Panc1 (cell line): ENCODE measurements at regions not wholly inside any gene's neighbourhood (a gene's known extent, or its start where the extent isn't known, plus 50 kb on each side); places are given as distances from the start of the nearest gene placed in this dataset.
"Not testable (repeated sequence)": the region's sequence is repeated elsewhere in the genome, so short reads cannot be mapped to it uniquely, and the experiment has no call there.

Experiments
- ATAC-seq: fragments of 200-7000 bp; cut with Tn5 transposase; 2 replicates; pipeline ENCODE4 v1.9.1; 2020; ENCODE audit warnings: mild to moderate bottlenecking, moderate library complexity
- BruUV-seq: library from RNA; stranded (reverse); fragments of 400-500 nt; replicated peaks from 2 replicates; lab custom pipeline; 2021; lab: Mats Ljungman, UMichigan
- CTCF ChIA-PET: fragments of 300-600 bp; sonication (Branson Sonifier 250); formaldehyde crosslinking; loops from one replicate; lab custom pipeline; 2022; ENCODE audit warnings: antibody characterized with exemption; lab: Charles Lee
- POLR2A ChIA-PET: fragments of 300-600 bp; sonication (Branson Sonifier 250); formaldehyde crosslinking; loops from one replicate; lab custom pipeline; 2022; ENCODE audit warnings: antibody characterized with exemption; lab: Charles Lee
- DNase-seq: peaks from one replicate; pipeline ENCODE4 v3.0.0-alpha.2; 2010; ENCODE audit warnings: low read depth, low spot score
- H3K27ac ChIP-seq: 2 replicates; pipeline ENCODE4 v1.5.1; 2011; ENCODE audit warnings: mild to moderate bottlenecking, low read length, inconsistent platforms
- H3K27me3 ChIP-seq: fragments of 200-500 bp; sonication (Bioruptor generic); 2 replicates; pipeline ENCODE4 v1.6.0; 2014; ENCODE audit warnings: low read length, inconsistent platforms; ENCODE audit not compliant: control insufficient read depth, insufficient read depth
- H3K36me3 ChIP-seq: fragments of 200-500 bp; sonication (Bioruptor generic); 2 replicates; pipeline ENCODE4 v1.5.1; 2014; ENCODE audit warnings: inconsistent platforms, mild to moderate bottlenecking, low read length, moderate library complexity; ENCODE audit not compliant: control insufficient read depth, insufficient read depth
- H3K4me1 ChIP-seq: 2 replicates; pipeline ENCODE4 v1.5.1; 2011; ENCODE audit warnings: inconsistent platforms, mild to moderate bottlenecking, low read length, moderate library complexity; ENCODE audit not compliant: control insufficient read depth, insufficient read depth
- H3K4me3 ChIP-seq, 2 experiments: 2 replicates each; pipeline ENCODE4 v1.5.1; 2011 to 2012; ENCODE audit warnings: low read depth in 2 of 2, low read length in 2 of 2, mild to moderate bottlenecking in 2 of 2, inconsistent platforms in 1 of 2, moderate library complexity in 1 of 2
- H3K9me3 ChIP-seq: fragments of 200-500 bp; sonication (Bioruptor generic); 2 replicates; pipeline ENCODE4 v1.5.1; 2014; ENCODE audit warnings: low read depth, mild to moderate bottlenecking, inconsistent platforms, low read length, moderate library complexity; ENCODE audit not compliant: control insufficient read depth, insufficient read depth
- POLR2AphosphoS5 ChIP-seq: IDR thresholded peaks from 2 replicates; pipeline ENCODE4 v1.6.1; 2012; ENCODE audit warnings: mild to moderate bottlenecking, low read depth, low read length, moderate library complexity
- SIN3A ChIP-seq: IDR thresholded peaks from 2 replicates; pipeline ENCODE4 v1.6.1; 2012; ENCODE audit warnings: low read depth, mild to moderate bottlenecking, low read length, moderate library complexity, borderline replicate concordance; ENCODE audit not compliant: insufficient read depth
- TCF7L2 ChIP-seq: IDR thresholded peaks from 2 replicates; pipeline ENCODE4 v1.6.1; 2011; ENCODE audit warnings: mild to moderate bottlenecking, low read depth, low read length, inconsistent platforms
- in situ Hi-C: cut with HindIII; loops from 2 replicates; pipeline ENCODE4 v1.10.0; 2016; ENCODE audit warnings: low sequenced_read_pairs, low pct_unique_long_range_greater_than_20kb
- intact Hi-C: fragments of 100-400 bp; cut with micrococcal nuclease; formaldehyde crosslinking; loops from one replicate; pipeline ENCODE4 v1.10.0; 2022; ENCODE audit not compliant: unreplicated experiment
- TF ChIP-seq, protein P1 (sequence below): fragments of 450-650 bp; IDR thresholded peaks from 2 replicates; pipeline ENCODE4 v1.5.1; 2017; ENCODE audit warnings: mild to moderate bottlenecking
- TF ChIP-seq, protein P2 (sequence below), 2 experiments: IDR thresholded peaks; 2 replicates each; pipeline ENCODE4 v1.6.1; 2011 to 2012; ENCODE audit warnings: low read depth in 2 of 2, control low read depth in 1 of 2, low read length in 1 of 2, mild to moderate bottlenecking in 1 of 2, moderate library complexity in 1 of 2; ENCODE audit not compliant: insufficient read depth in 1 of 2

DNA sequence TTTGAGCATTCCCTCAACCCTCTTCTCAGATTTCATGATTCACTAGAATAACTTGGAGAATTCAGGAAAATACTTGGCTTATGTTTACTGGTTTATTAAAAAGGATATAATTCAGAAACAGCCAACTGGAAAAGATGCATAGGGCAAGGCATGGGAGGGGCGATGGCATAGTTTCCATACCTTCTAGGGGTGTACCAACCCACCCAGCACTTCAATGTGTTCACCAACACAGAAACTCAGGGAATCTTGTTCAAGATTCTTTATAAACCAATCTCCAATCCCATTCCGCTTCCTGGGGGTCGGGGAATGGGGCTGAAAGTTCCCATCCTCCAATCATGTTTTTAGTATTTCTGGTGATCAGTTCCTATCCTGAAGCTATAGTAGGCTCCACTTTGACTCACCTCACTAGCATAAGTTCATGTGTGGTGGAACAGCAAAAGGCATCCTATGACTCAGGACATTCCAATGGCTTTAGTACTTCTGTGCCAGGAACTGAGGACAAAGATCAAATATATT, 164.4 kb downstream of the SIM1 start:
- H3K9me3 ChIP-seq = peaks cover 5% of the 10 kb centered on the region; the same call in 1 of the 2 replicates
- H3K4me1 ChIP-seq = peaks cover 20% of the 10 kb centered on the region
- intact Hi-C loops (no loop called here), in situ Hi-C loops (no loop called here)
- peak overlapping the region; percentile 68 for H3K27ac ChIP-seq
- BruUV-seq = no TSS peak
- ChIA-PET POLR2A (interaction anchor here (0.5 kb wide), 1 partner anchor 300 kb away, joined by 3 read pairs; no protein-coding TSS in a partner anchor), CTCF (no interaction called here)
- peak; percentile 93 for ATAC-seq
- H3K36me3 ChIP-seq = no peaks in the 10 kb centered on the region
- no peaks in the 10 kb centered on the region for H3K27me3 ChIP-seq
- peak; percentile 84 for DNase-seq
- no peak overlapping the region for H3K4me3 ChIP-seq
- TF ChIP-seq POLR2AphosphoS5 (peak; percentile 25; the same call in 1 of the 2 replicates), SIN3A (no peak)

DNA sequence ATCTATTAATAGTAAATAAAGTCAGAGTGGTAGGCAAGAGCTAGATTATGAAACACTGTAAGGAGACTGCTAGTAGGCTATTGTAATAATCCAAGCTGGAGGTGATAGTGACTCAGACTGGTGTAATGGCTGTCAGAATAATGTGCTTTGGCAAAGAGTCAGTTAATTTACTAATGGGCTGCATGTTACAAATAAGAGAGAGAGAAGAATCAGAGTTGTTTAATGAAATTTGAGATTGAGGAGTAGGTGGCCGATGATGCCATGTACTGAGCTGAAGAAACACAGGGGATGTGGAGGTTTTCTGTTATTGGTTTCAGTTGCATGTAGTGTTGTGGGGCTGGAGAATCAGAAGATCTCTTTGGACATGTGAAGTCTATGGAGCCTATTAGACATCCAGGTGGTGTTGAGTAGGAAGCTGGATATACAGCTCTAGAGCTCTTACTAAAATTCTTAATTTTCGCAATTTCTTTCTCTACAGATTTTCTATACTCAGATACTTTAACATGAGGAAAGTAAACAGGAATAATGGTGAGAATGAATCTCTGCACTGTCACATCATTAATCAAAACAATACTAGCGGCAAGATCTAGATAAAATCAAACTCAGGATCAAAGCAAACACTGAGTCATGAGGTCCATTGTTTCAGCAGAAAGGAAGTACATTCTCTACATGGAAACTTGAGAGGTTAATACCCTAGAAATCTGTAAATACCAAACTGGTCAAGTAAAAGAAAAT, 167.7 kb downstream of the SIM1 start:
- intact Hi-C loops = no loop called here
- DNase-seq = peak; percentile 78
- TF ChIP-seq POLR2AphosphoS5 (no peak; the same call in 1 of the 2 replicates), TCF7L2 (peak; percentile 82), SIN3A (no peak)
- TF ChIP-seq, protein P1, sequence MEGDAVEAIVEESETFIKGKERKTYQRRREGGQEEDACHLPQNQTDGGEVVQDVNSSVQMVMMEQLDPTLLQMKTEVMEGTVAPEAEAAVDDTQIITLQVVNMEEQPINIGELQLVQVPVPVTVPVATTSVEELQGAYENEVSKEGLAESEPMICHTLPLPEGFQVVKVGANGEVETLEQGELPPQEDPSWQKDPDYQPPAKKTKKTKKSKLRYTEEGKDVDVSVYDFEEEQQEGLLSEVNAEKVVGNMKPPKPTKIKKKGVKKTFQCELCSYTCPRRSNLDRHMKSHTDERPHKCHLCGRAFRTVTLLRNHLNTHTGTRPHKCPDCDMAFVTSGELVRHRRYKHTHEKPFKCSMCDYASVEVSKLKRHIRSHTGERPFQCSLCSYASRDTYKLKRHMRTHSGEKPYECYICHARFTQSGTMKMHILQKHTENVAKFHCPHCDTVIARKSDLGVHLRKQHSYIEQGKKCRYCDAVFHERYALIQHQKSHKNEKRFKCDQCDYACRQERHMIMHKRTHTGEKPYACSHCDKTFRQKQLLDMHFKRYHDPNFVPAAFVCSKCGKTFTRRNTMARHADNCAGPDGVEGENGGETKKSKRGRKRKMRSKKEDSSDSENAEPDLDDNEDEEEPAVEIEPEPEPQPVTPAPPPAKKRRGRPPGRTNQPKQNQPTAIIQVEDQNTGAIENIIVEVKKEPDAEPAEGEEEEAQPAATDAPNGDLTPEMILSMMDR = no peak
- TF ChIP-seq, protein P2, sequence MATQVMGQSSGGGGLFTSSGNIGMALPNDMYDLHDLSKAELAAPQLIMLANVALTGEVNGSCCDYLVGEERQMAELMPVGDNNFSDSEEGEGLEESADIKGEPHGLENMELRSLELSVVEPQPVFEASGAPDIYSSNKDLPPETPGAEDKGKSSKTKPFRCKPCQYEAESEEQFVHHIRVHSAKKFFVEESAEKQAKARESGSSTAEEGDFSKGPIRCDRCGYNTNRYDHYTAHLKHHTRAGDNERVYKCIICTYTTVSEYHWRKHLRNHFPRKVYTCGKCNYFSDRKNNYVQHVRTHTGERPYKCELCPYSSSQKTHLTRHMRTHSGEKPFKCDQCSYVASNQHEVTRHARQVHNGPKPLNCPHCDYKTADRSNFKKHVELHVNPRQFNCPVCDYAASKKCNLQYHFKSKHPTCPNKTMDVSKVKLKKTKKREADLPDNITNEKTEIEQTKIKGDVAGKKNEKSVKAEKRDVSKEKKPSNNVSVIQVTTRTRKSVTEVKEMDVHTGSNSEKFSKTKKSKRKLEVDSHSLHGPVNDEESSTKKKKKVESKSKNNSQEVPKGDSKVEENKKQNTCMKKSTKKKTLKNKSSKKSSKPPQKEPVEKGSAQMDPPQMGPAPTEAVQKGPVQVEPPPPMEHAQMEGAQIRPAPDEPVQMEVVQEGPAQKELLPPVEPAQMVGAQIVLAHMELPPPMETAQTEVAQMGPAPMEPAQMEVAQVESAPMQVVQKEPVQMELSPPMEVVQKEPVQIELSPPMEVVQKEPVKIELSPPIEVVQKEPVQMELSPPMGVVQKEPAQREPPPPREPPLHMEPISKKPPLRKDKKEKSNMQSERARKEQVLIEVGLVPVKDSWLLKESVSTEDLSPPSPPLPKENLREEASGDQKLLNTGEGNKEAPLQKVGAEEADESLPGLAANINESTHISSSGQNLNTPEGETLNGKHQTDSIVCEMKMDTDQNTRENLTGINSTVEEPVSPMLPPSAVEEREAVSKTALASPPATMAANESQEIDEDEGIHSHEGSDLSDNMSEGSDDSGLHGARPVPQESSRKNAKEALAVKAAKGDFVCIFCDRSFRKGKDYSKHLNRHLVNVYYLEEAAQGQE (IDR thresholded peaks at IDR 0.05; ENCODE audit: insufficient read depth in 1 of 2, low read depth in 2 of 2, low read length in 1 of 2) = 0 out of 4 replicates have a peak, but pooled peaks of 1 of the 2 experiments have one; percentile 31
- no peaks in the 10 kb centered on the region for H3K36me3 ChIP-seq
- peaks cover 13% of the 10 kb centered on the region for H3K4me1 ChIP-seq
- peaks cover 4% of the 10 kb centered on the region; the same call in 1 of the 2 replicates for H3K9me3 ChIP-seq
- H3K27me3 ChIP-seq = no peaks in the 10 kb centered on the region
- H3K4me3 ChIP-seq = no peak overlapping the region
- H3K27ac ChIP-seq = peak overlapping the region; percentile 57; the same call in 1 of the 2 replicates
- ChIA-PET CTCF (no interaction called here), POLR2A (interaction anchor here (0.6 kb wide), 1 partner anchor 512 kb away, joined by 4 read pairs; no protein-coding TSS in a partner anchor)
- in situ Hi-C loops = no loop called here
- BruUV-seq = no TSS peak
- ATAC-seq = peak; percentile 80

DNA sequence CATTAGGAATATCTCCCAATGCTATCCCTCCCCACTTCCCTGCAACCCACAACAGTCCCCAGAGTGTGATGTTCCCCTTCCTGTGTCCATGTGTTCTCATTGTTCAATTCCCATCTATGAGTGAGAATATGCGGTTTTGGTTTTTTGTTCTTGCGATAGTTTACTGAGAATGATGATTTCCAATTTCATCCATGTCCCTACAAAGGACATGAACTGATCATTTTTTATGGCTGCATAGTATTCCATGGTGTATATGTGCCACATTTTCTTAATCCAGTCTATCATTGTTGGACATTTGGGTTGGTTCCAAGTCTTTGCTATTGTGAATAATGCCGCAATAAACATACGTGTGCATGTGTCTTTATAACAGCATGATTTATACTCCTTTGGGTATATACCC, 169.5 kb downstream of the SIM1 start:
- intact Hi-C loops, H3K27ac ChIP-seq, in situ Hi-C loops, ATAC-seq, CTCF ChIA-PET, BruUV-seq, H3K4me3 ChIP-seq, DNase-seq, POLR2A ChIA-PET, H3K27me3 ChIP-seq, H3K36me3 ChIP-seq, H3K9me3 ChIP-seq: not testable (repeated sequence)
- peaks cover 13% of the 10 kb centered on the region for H3K4me1 ChIP-seq
